HEK293 (cell line): ENCODE measurements at regions not wholly inside any gene's neighbourhood (a gene's known extent, or its start where the extent isn't known, plus 50 kb on each side); places are given as distances from the start of the nearest gene placed in this dataset.

Experiments
- BCL11A ChIP-seq: fragments of 450-650 bp; formaldehyde crosslinking; IDR thresholded peaks from 2 replicates; pipeline ENCODE4 v1.5.1; 2016; ENCODE audit warnings: low read depth, missing biosample characterization, missing genetic modification characterization
- GLI4 ChIP-seq: fragments of 450-650 bp; formaldehyde crosslinking; IDR thresholded peaks from 2 replicates; pipeline ENCODE4 v1.5.1; 2016; ENCODE audit warnings: missing biosample characterization, missing genetic modification characterization
- KLF9 ChIP-seq: fragments of 450-650 bp; formaldehyde crosslinking; IDR thresholded peaks from 2 replicates; pipeline ENCODE4 v1.5.1; 2016; ENCODE audit warnings: missing biosample characterization, missing genetic modification characterization, low read depth
- MEIS1 ChIP-seq: sonication (generic); formaldehyde crosslinking; IDR thresholded peaks from 2 replicates; pipeline ENCODE4 v1.8.1; 2022; ENCODE audit warnings: missing genetic modification reagents, mild to moderate bottlenecking, borderline replicate concordance
- OSR2 ChIP-seq: fragments of 450-650 bp; formaldehyde crosslinking; IDR thresholded peaks from 2 replicates; pipeline ENCODE4 v1.5.1; 2016; ENCODE audit warnings: missing biosample characterization, missing genetic modification characterization
- OVOL3 ChIP-seq: fragments of 450-650 bp; formaldehyde crosslinking; IDR thresholded peaks from 2 replicates; pipeline ENCODE4 v1.5.1; 2016; ENCODE audit warnings: missing biosample characterization, missing genetic modification characterization
- PBX3 ChIP-seq: sonication (generic); formaldehyde crosslinking; IDR thresholded peaks from 2 replicates; pipeline ENCODE4 v1.8.1; 2022; ENCODE audit warnings: mild to moderate bottlenecking, moderate library complexity, missing genetic modification reagents
- PRDM10 ChIP-seq: fragments of 450-650 bp; formaldehyde crosslinking; IDR thresholded peaks from 2 replicates; pipeline ENCODE4 v1.5.1; 2016; ENCODE audit warnings: missing biosample characterization, missing genetic modification characterization
- RBAK ChIP-seq: fragments of 450-650 bp; formaldehyde crosslinking; IDR thresholded peaks from 2 replicates; pipeline ENCODE4 v1.5.1; 2016; ENCODE audit warnings: missing biosample characterization, missing genetic modification characterization
- SP7 ChIP-seq: fragments of 450-650 bp; formaldehyde crosslinking; IDR thresholded peaks from 2 replicates; pipeline ENCODE4 v1.5.1; 2016; ENCODE audit warnings: missing biosample characterization, missing genetic modification characterization
- ZFHX2 ChIP-seq: fragments of 450-650 bp; formaldehyde crosslinking; conservative IDR thresholded peaks from 2 replicates; pipeline ENCODE4 v1.5.1; 2016; ENCODE audit warnings: missing biosample characterization, missing genetic modification characterization
- ZNF133 ChIP-seq: fragments of 450-650 bp; formaldehyde crosslinking; IDR thresholded peaks from 2 replicates; pipeline ENCODE4 v1.5.1; 2016; ENCODE audit warnings: missing biosample characterization, missing genetic modification characterization
- ZNF157 ChIP-seq: fragments of 450-650 bp; formaldehyde crosslinking; IDR thresholded peaks from 2 replicates; pipeline ENCODE4 v1.5.1; 2016; ENCODE audit warnings: missing biosample characterization, missing genetic modification characterization
- ZNF174 ChIP-seq: fragments of 450-650 bp; formaldehyde crosslinking; IDR thresholded peaks from 2 replicates; pipeline ENCODE4 v1.5.0; 2017; ENCODE audit warnings: missing biosample characterization, mild to moderate bottlenecking, missing genetic modification characterization
- ZNF221 ChIP-seq: fragments of 450-650 bp; formaldehyde crosslinking; IDR thresholded peaks from 2 replicates; pipeline ENCODE4 v1.5.1; 2017; ENCODE audit warnings: missing biosample characterization, missing genetic modification characterization, borderline replicate concordance
- ZNF350 ChIP-seq: fragments of 450-650 bp; formaldehyde crosslinking; IDR thresholded peaks from 2 replicates; pipeline ENCODE4 v1.5.0; 2017; ENCODE audit warnings: missing biosample characterization, mild to moderate bottlenecking, missing genetic modification characterization
- ZNF416 ChIP-seq: fragments of 450-650 bp; formaldehyde crosslinking; IDR thresholded peaks from 2 replicates; pipeline ENCODE4 v1.5.1; 2016; ENCODE audit warnings: missing biosample characterization, missing genetic modification characterization
- ZNF426 ChIP-seq: fragments of 450-650 bp; formaldehyde crosslinking; IDR thresholded peaks from 2 replicates; pipeline ENCODE4 v1.5.1; 2017; ENCODE audit warnings: missing biosample characterization, missing genetic modification characterization, mild to moderate bottlenecking, inconsistent platforms, moderate library complexity
- ZNF596 ChIP-seq: fragments of 450-650 bp; IDR thresholded peaks from 2 replicates; pipeline ENCODE4 v1.5.0; 2018; ENCODE audit warnings: missing biosample characterization, mild to moderate bottlenecking, missing genetic modification characterization, moderate library complexity
- ZNF654 ChIP-seq: fragments of 450-650 bp; formaldehyde crosslinking; IDR thresholded peaks from 2 replicates; pipeline ENCODE4 v1.5.1; 2016; ENCODE audit warnings: low read depth, missing biosample characterization, missing genetic modification characterization
- ZNF660 ChIP-seq: fragments of 450-650 bp; IDR thresholded peaks from 2 replicates; pipeline ENCODE4 v1.5.1; 2018; ENCODE audit warnings: missing biosample characterization, mild to moderate bottlenecking, missing genetic modification characterization
- ZNF768 ChIP-seq: fragments of 450-650 bp; formaldehyde crosslinking; IDR thresholded peaks from 2 replicates; pipeline ENCODE4 v1.5.1; 2018; ENCODE audit warnings: missing biosample characterization, mild to moderate bottlenecking, missing genetic modification characterization
- ZSCAN18 ChIP-seq: fragments of 450-650 bp; formaldehyde crosslinking; IDR thresholded peaks from 2 replicates; pipeline ENCODE4 v1.5.1; 2016; ENCODE audit warnings: missing biosample characterization, missing genetic modification characterization
- TF ChIP-seq, protein P1 (sequence below): fragments of 450-650 bp; formaldehyde crosslinking; IDR thresholded peaks from 2 replicates; pipeline ENCODE4 v1.5.1; 2016; ENCODE audit warnings: missing biosample characterization, missing genetic modification characterization
- TF ChIP-seq, protein P2 (sequence below): fragments of 450-650 bp; formaldehyde crosslinking; IDR thresholded peaks from 2 replicates; pipeline ENCODE4 v1.5.1; 2016; ENCODE audit warnings: missing biosample characterization, missing genetic modification characterization

GRCh38 chr7:149624419-149625339, 127.1 kb upstream of the ZNF746 start (continued):
- TF ChIP-seq ZNF221 (tag by site-specific recombination) (no peak), MEIS1 (CRISPR knock-in tag) (no peak), RBAK (no peak), GLI4 (tag by site-specific recombination) (no peak), ZNF654 (tag by site-specific recombination) (no peak), ZSCAN18 (tag by site-specific recombination) (0 out of 2 replicates have a peak, but pooled peaks have one; percentile 6), KLF9 (tag by site-specific recombination) (peak; percentile 25; the same call in 1 of the 2 replicates), ZNF157 (tag by site-specific recombination) (no peak), ZNF133 (tag by site-specific recombination) (no peak), ZNF660 (tag by site-specific recombination) (peak; percentile 90; the same call in 1 of the 2 replicates), PRDM10 (no peak), ZNF426 (tag by site-specific recombination) (no peak), ZFHX2 (tag by site-specific recombination) (peak; percentile 45; the same call in 1 of the 2 replicates), OSR2 (tag by site-specific recombination) (peak; percentile 10; the same call in 1 of the 2 replicates), PBX3 (CRISPR knock-in tag) (peak; percentile 93), ZNF174 (tag by site-specific recombination) (no peak), ZNF416 (no peak), BCL11A (peak; percentile 86), OVOL3 (tag by site-specific recombination) (0 out of 2 replicates have a peak, but pooled peaks have one; percentile 39), ZNF350 (tag by site-specific recombination) (no peak), SP7 (tag by site-specific recombination) (peak; percentile 65), ZNF596 (tag by site-specific recombination) (peak; percentile 4; the same call in 1 of the 2 replicates), ZNF768 (tag by site-specific recombination) (no peak)
- TF ChIP-seq, protein P1, sequence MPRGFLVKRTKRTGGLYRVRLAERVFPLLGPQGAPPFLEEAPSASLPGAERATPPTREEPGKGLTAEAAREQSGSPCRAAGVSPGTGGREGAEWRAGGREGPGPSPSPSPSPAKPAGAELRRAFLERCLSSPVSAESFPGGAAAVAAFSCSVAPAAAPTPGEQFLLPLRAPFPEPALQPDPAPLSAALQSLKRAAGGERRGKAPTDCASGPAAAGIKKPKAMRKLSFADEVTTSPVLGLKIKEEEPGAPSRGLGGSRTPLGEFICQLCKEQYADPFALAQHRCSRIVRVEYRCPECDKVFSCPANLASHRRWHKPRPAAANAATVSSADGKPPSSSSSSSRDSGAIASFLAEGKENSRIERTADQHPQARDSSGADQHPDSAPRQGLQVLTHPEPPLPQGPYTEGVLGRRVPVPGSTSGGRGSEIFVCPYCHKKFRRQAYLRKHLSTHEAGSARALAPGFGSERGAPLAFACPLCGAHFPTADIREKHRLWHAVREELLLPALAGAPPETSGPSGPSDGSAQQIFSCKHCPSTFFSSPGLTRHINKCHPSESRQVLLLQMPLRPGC (tag by site-specific recombination): peak; percentile 18; the same call in 1 of the 2 replicates
- TF ChIP-seq, protein P2, sequence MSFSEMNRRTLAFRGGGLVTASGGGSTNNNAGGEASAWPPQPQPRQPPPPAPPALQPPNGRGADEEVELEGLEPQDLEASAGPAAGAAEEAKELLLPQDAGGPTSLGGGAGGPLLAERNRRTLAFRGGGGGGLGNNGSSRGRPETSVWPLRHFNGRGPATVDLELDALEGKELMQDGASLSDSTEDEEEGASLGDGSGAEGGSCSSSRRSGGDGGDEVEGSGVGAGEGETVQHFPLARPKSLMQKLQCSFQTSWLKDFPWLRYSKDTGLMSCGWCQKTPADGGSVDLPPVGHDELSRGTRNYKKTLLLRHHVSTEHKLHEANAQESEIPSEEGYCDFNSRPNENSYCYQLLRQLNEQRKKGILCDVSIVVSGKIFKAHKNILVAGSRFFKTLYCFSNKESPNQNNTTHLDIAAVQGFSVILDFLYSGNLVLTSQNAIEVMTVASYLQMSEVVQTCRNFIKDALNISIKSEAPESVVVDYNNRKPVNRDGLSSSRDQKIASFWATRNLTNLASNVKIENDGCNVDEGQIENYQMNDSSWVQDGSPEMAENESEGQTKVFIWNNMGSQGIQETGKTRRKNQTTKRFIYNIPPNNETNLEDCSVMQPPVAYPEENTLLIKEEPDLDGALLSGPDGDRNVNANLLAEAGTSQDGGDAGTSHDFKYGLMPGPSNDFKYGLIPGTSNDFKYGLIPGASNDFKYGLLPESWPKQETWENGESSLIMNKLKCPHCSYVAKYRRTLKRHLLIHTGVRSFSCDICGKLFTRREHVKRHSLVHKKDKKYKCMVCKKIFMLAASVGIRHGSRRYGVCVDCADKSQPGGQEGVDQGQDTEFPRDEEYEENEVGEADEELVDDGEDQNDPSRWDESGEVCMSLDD (tag by site-specific recombination): peak; percentile 75
